ENCODE measurements at regions not wholly inside any gene's neighbourhood (a gene's known extent, or its start where the extent isn't known, plus 50 kb on each side); places are given as distances from the start of the nearest gene placed in this dataset.

DNA sequence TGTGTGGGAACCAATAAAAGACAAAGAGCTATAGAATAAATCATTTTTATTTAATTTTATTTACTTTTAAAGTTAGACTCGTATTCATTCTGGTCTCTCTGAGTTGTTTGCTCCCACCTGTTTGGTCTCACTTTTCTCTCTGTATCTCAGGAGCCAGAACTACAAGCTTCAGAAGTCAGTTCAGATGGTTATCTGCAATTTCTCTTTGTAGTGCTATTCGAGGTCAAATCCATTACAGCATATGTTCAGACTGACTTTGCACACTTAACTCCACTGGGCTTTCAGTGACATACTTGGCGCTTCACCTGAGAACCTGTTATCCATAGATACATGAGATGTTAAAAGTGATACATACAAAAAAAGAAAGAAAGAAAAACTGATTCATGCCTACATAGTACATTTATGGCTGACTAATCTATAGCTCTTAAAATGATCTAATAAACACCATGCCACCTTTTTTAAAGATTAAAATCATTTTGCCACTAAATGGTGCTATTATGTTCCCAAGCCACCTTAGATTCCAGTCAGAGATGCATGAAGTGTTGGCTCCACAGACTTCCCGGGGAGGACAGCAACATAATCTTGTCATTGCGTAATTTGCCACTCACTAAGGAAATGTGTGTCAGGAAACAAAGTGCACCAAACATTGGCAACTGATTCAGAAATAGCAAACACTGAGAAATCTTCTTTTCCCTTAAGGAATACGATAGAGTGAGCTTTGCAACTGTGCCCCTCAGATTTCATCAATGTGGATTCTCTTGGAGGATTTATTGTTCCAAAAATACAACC, 396.7 kb downstream of the HACE1 start:
- FAIRE-seq (no peak), DNase-seq (ENCODE audit: low read depth, low spot score) (no peak)
- Histone ChIP-seq H2AFZ (ENCODE audit: low read depth, low read length) (no peak overlapping the region), H3K9me1 (replicated peaks; ENCODE audit: control insufficient read depth, extremely low read depth, insufficient read depth, low read length) (no peaks in the 10 kb centered on the region), H3K27ac (ENCODE audit: insufficient read depth, low read depth, low read length) (no peak overlapping the region), H3K27me3 (ENCODE audit: control insufficient read depth in 2 of 2, insufficient read depth in 2 of 2, low read length in 2 of 2) (peaks cover 0 to 2% of the 10 kb centered on the region in 2 experiments), H4K20me1 (replicated peaks; ENCODE audit: control insufficient read depth, extremely low read depth, insufficient read depth, low read length) (no peaks in the 10 kb centered on the region), H3K79me2 (ENCODE audit: control insufficient read depth, insufficient read depth, low read length) (no peaks in the 10 kb centered on the region), H3K4me1 (ENCODE audit: control insufficient read depth, extremely low read depth, insufficient read depth, low read length) (no peaks in the 10 kb centered on the region), H3K9me3 (replicated peaks; ENCODE audit: control insufficient read depth, insufficient read depth, low read length) (no peaks in the 10 kb centered on the region), H3K4me2 (ENCODE audit: insufficient read depth, low read length) (no peak overlapping the region), H3K4me3 (replicated peaks in 1 of 3; ENCODE audit: insufficient read depth in 1 of 3, low read depth in 1 of 3, low read length in 3 of 3) (no peak overlapping the region), H3K9ac (replicated peaks; ENCODE audit: extremely low read depth, insufficient read depth, low read length) (no peak overlapping the region), H3K36me3 (ENCODE audit: control insufficient read depth in 2 of 2, extremely low read depth in 1 of 2, insufficient read depth in 2 of 2, low read length in 2 of 2) (no peaks in the 10 kb centered on the region)
- dilution Hi-C loops (cut with MboI; ENCODE audit: extremely low pct_ligation_motif_present, low sequenced_read_pairs), result no loop called here
- TF ChIP-seq MYC (IDR thresholded peaks at IDR 0.05; ENCODE audit: low read depth, low read length) (no peak), FOS (IDR thresholded peaks at IDR 0.05; ENCODE audit: borderline replicate concordance, insufficient read depth, low read length) (no peak), JUN (IDR thresholded peaks at IDR 0.05; ENCODE audit: borderline replicate concordance, insufficient read depth, insufficient read length, low read depth) (no peak), EZH2 (IDR thresholded peaks at IDR 0.05; ENCODE audit: borderline replicate concordance, low read depth, low read length, severe bottlenecking) (no peak), POLR2AphosphoS5 (IDR thresholded peaks at IDR 0.05; ENCODE audit: insufficient read depth, low read depth, low read length) (no peak), GATA2 (IDR thresholded peaks at IDR 0.05; ENCODE audit: insufficient read depth, insufficient read length, low read depth, low read length) (no peak), POLR2A (IDR thresholded peaks at IDR 0.05; ENCODE audit: low read depth, low read length) (no peak)
- TF ChIP-seq, protein P1, sequence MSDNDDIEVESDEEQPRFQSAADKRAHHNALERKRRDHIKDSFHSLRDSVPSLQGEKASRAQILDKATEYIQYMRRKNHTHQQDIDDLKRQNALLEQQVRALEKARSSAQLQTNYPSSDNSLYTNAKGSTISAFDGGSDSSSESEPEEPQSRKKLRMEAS (IDR thresholded peaks at IDR 0.05; ENCODE audit: insufficient read depth, insufficient read length), result no peak
- TF ChIP-seq, protein P2, sequence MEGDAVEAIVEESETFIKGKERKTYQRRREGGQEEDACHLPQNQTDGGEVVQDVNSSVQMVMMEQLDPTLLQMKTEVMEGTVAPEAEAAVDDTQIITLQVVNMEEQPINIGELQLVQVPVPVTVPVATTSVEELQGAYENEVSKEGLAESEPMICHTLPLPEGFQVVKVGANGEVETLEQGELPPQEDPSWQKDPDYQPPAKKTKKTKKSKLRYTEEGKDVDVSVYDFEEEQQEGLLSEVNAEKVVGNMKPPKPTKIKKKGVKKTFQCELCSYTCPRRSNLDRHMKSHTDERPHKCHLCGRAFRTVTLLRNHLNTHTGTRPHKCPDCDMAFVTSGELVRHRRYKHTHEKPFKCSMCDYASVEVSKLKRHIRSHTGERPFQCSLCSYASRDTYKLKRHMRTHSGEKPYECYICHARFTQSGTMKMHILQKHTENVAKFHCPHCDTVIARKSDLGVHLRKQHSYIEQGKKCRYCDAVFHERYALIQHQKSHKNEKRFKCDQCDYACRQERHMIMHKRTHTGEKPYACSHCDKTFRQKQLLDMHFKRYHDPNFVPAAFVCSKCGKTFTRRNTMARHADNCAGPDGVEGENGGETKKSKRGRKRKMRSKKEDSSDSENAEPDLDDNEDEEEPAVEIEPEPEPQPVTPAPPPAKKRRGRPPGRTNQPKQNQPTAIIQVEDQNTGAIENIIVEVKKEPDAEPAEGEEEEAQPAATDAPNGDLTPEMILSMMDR (IDR thresholded peaks at IDR 0.05; ENCODE audit: extremely low read depth in 1 of 2, insufficient read depth in 1 of 2, low read depth in 1 of 2, low read length in 2 of 2), result no peak
- ChIA-PET CTCF (no interaction called here), POLR2A (no interaction called here)
- intact Hi-C loops (cut with micrococcal nuclease), result no loop called here
- no TSS peak for BruUV-seq (replicated peaks)

Measured in endothelial cell of umbilical vein (primary cell).